Endothelial cell of umbilical vein (primary cell): ENCODE measurements at regions not wholly inside any gene's neighbourhood (a gene's known extent, or its start where the extent isn't known, plus 50 kb on each side); places are given as distances from the start of the nearest gene placed in this dataset.
"Not testable (repeated sequence)": the region's sequence is repeated elsewhere in the genome, so short reads cannot be mapped to it uniquely, and the experiment has no call there.

Experiments
- BruUV-seq: library from RNA; stranded (reverse); fragments of 400-500 nt; replicated peaks from 2 replicates; lab custom pipeline; 2021; lab: Mats Ljungman, UMichigan
- CTCF ChIA-PET: fragments of 300-600, 350-600 bp; sonication (Branson Sonifier 250); formaldehyde crosslinking; loops from one replicate; lab custom pipeline; 2021; ENCODE audit warnings: antibody characterized with exemption, inconsistent platforms; lab: Charles Lee
- POLR2A ChIA-PET: fragments of 300-600, 350-600 bp; sonication (Branson Sonifier 250); formaldehyde crosslinking; loops from one replicate; lab custom pipeline; 2021; ENCODE audit warnings: antibody characterized with exemption, inconsistent platforms; lab: Charles Lee
- DNase-seq: peaks from one replicate; pipeline ENCODE4 v3.0.0-alpha.2; 2011; ENCODE audit warnings: low read depth, low spot score
- FAIRE-seq: peaks from 2 replicates; lab custom pipeline; 2011; peaks lifted over from hg19 to GRCh38; lab: Jason Lieb, UNC
- H2AFZ ChIP-seq: 2 replicates; pipeline ENCODE4 v1.6.0; 2012; ENCODE audit warnings: low read depth, low read length, control low read depth, inconsistent platforms
- H3K27ac ChIP-seq: 2 replicates; pipeline ENCODE4 v1.5.1; 2011; ENCODE audit warnings: low read depth, mild to moderate bottlenecking, control low read depth, low read length, moderate library complexity; ENCODE audit not compliant: insufficient read depth
- H3K27me3 ChIP-seq, 2 experiments: 2 replicates each; pipeline versions ENCODE4 v1.6.0 to v1.6.1; 2011; ENCODE audit warnings: low read length in 2 of 2, mixed read lengths in 1 of 2; ENCODE audit not compliant: control insufficient read depth in 2 of 2, insufficient read depth in 2 of 2
- H3K36me3 ChIP-seq, 2 experiments: 2 replicates in 1 of 2; 3 replicates in 1 of 2; pipeline ENCODE4 v1.5.1; 2011; ENCODE audit warnings: low read length in 2 of 2, mild to moderate bottlenecking in 1 of 2, moderate library complexity in 1 of 2; ENCODE audit not compliant: control insufficient read depth in 2 of 2, insufficient read depth in 2 of 2; ENCODE audit errors: extremely low read depth in 1 of 2
- H3K4me1 ChIP-seq: 3 replicates; pipeline ENCODE4 v1.5.1; 2011; ENCODE audit warnings: mild to moderate bottlenecking, low read length; ENCODE audit not compliant: control insufficient read depth, insufficient read depth; ENCODE audit errors: extremely low read depth
- H3K4me2 ChIP-seq: 2 replicates; pipeline ENCODE4 v1.6.1; 2011; ENCODE audit warnings: low read length, control low read depth, mixed read lengths; ENCODE audit not compliant: insufficient read depth
- H3K4me3 ChIP-seq, 3 experiments: fragments of 200-600 bp in 1 of 3; sonication (generic), shearing (Covaris generic) in 1 of 3; replicated peaks in 1 of 3; 2 replicates each; pipeline ENCODE4 v1.5.1; 2011 to 2016; ENCODE audit warnings: control low read depth in 3 of 3, low read length in 3 of 3, mild to moderate bottlenecking in 2 of 3, inconsistent platforms in 1 of 3, low read depth in 1 of 3, moderate library complexity in 1 of 3; ENCODE audit not compliant: insufficient read depth in 1 of 3
- H3K79me2 ChIP-seq: 2 replicates; pipeline ENCODE4 v1.6.0; 2012; ENCODE audit warnings: low read length, inconsistent platforms; ENCODE audit not compliant: control insufficient read depth, insufficient read depth
- H3K9ac ChIP-seq: replicated peaks from 2 replicates; pipeline ENCODE3; 2011; ENCODE audit warnings: low read length, control low read depth; ENCODE audit not compliant: insufficient read depth; ENCODE audit errors: extremely low read depth
- H3K9me1 ChIP-seq: replicated peaks from 3 replicates; pipeline ENCODE4 v1.6.0; 2011; ENCODE audit warnings: mild to moderate bottlenecking, low read length; ENCODE audit not compliant: control insufficient read depth, insufficient read depth; ENCODE audit errors: extremely low read depth
- H3K9me3 ChIP-seq: replicated peaks from 2 replicates; pipeline ENCODE4 v1.5.1; 2012; ENCODE audit warnings: low read length, inconsistent platforms; ENCODE audit not compliant: control insufficient read depth, insufficient read depth
- H4K20me1 ChIP-seq: replicated peaks from 2 replicates; pipeline ENCODE3; 2011; ENCODE audit warnings: mild to moderate bottlenecking, low read length; ENCODE audit not compliant: control insufficient read depth, insufficient read depth; ENCODE audit errors: extremely low read depth
- EZH2 ChIP-seq: IDR thresholded peaks from 2 replicates; pipeline ENCODE4 v1.6.1; 2012; ENCODE audit warnings: borderline replicate concordance, low read depth, mild to moderate bottlenecking, moderate library complexity, low read length, inconsistent platforms; ENCODE audit not compliant: severe bottlenecking
- FOS ChIP-seq: IDR thresholded peaks from 2 replicates; pipeline ENCODE4 v1.6.1; 2011; ENCODE audit warnings: mild to moderate bottlenecking, low read length, moderate library complexity, borderline replicate concordance; ENCODE audit not compliant: insufficient read depth
- GATA2 ChIP-seq: IDR thresholded peaks from 2 replicates; pipeline ENCODE4 v1.7.0; 2011; ENCODE audit warnings: low read depth, mild to moderate bottlenecking, moderate library complexity, mixed read lengths, low read length; ENCODE audit not compliant: insufficient read length, insufficient read depth
- JUN ChIP-seq: IDR thresholded peaks from 2 replicates; pipeline ENCODE4 v1.6.1; 2011; ENCODE audit warnings: borderline replicate concordance, low read depth; ENCODE audit not compliant: insufficient read length, insufficient read depth
- MYC ChIP-seq: IDR thresholded peaks from one replicate; pipeline ENCODE4 v1.6.1; 2011; ENCODE audit warnings: mild to moderate bottlenecking, low read depth, low read length
- POLR2A ChIP-seq: IDR thresholded peaks from 2 replicates; pipeline ENCODE4 v1.6.1; 2012; ENCODE audit warnings: low read depth, mild to moderate bottlenecking, control low read depth, low read length
- POLR2AphosphoS5 ChIP-seq: IDR thresholded peaks from 2 replicates; pipeline ENCODE4 v1.6.1; 2012; ENCODE audit warnings: low read depth, mild to moderate bottlenecking, control low read depth, low read length, moderate library complexity; ENCODE audit not compliant: insufficient read depth
- dilution Hi-C: fragments of 300-500 bp; cut with MboI; formaldehyde crosslinking; loops from one replicate; pipeline ENCODE4 v1.15.0; 2019; ENCODE audit warnings: low sequenced_read_pairs; ENCODE audit not compliant: extremely low pct_ligation_motif_present
- intact Hi-C: fragments of 100-400 bp; cut with micrococcal nuclease; formaldehyde crosslinking; loops from one replicate; pipeline ENCODE4 v1.10.0; 2022
- TF ChIP-seq, protein P1 (sequence below): IDR thresholded peaks from 2 replicates; pipeline ENCODE4 v1.6.1; 2011; ENCODE audit not compliant: insufficient read depth, insufficient read length
- TF ChIP-seq, protein P2 (sequence below), 2 donors: IDR thresholded peaks; 1 replicate in 1 of 2; 2 replicates in 1 of 2; pipeline ENCODE4 v1.5.1; 2011; ENCODE audit warnings: low read length in 2 of 2, mild to moderate bottlenecking in 2 of 2, moderate library complexity in 2 of 2, control low read depth in 1 of 2, inconsistent platforms in 1 of 2, low read depth in 1 of 2; ENCODE audit not compliant: insufficient read depth in 1 of 2; ENCODE audit errors: extremely low read depth in 1 of 2

DNA sequence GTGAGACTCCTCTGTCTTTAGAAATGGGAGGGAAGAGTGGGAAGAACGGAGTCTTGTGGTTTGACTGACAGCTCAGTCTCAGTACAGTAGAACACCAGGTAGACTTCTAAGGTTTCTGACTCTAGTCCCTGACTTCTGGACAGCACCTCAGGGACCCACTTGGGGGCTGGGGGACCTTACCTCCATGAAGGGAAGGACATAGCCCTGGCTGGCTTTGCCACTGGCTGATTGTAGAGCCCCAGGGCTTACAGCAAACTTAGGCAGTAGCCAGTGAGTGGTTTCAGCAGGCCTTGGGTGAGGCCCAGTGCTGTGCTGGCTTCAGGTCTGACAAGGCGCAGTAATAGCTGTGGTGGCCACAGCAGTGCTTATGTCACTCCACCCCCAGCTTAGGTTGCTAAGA, 290.0 kb upstream of the PRR16 start:
- no peak for FAIRE-seq
- dilution Hi-C loops: no loop called here

DNA sequence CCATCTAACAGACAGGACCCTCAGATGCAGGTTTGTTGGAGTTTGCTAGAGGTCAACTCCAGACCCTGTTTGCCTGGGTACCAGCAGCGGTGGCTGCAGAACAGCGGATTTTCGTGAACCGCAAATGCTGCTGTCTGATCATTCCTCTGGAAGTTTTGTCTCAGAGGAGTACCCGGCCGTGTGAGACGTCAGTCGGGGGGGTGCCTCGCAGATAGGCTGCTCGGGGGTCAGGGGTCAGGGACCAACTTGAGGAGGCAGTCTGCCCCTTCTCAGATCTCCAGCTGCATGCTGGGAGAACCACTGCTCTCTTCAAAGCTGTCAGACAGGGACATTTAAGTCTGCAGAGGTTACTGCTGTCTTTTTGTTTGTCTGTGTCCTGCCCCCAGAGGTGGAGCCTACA, 282.9 kb upstream of the PRR16 start:
- H3K36me3 ChIP-seq, CTCF ChIA-PET, POLR2A ChIA-PET, DNase-seq, H3K27me3 ChIP-seq, H4K20me1 ChIP-seq, H3K27ac ChIP-seq, dilution Hi-C loops, H2AFZ ChIP-seq, H3K4me1 ChIP-seq, FAIRE-seq, BruUV-seq, H3K9ac ChIP-seq, H3K79me2 ChIP-seq, H3K9me1 ChIP-seq, H3K4me3 ChIP-seq, H3K9me3 ChIP-seq, H3K4me2 ChIP-seq: not testable (repeated sequence)
- intact Hi-C loops: loop anchor here (10.0 kb wide), 1 partner anchor 554 kb away; no protein-coding TSS in a partner anchor

More for the DNA sequence above, 290.0 kb upstream of the PRR16 start:
- Histone ChIP-seq H3K79me2 (no peaks in the 10 kb centered on the region), H3K9me3 (no peaks in the 10 kb centered on the region), H3K4me1 (no peaks in the 10 kb centered on the region), H3K27me3 (no peaks in the 10 kb centered on the region), H4K20me1 (no peaks in the 10 kb centered on the region), H3K4me3 (no peak overlapping the region), H3K9ac (no peak overlapping the region), H3K36me3 (no peaks in the 10 kb centered on the region), H3K9me1 (no peaks in the 10 kb centered on the region), H2AFZ (no peak overlapping the region), H3K27ac (no peak overlapping the region), H3K4me2 (no peak overlapping the region)
- no peak for DNase-seq
- BruUV-seq: no TSS peak
- TF ChIP-seq POLR2AphosphoS5 (no peak), POLR2A (no peak), MYC (no peak), FOS (no peak), EZH2 (no peak), JUN (no peak), GATA2 (no peak)
- TF ChIP-seq, protein P1, sequence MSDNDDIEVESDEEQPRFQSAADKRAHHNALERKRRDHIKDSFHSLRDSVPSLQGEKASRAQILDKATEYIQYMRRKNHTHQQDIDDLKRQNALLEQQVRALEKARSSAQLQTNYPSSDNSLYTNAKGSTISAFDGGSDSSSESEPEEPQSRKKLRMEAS: no peak
- TF ChIP-seq, protein P2, sequence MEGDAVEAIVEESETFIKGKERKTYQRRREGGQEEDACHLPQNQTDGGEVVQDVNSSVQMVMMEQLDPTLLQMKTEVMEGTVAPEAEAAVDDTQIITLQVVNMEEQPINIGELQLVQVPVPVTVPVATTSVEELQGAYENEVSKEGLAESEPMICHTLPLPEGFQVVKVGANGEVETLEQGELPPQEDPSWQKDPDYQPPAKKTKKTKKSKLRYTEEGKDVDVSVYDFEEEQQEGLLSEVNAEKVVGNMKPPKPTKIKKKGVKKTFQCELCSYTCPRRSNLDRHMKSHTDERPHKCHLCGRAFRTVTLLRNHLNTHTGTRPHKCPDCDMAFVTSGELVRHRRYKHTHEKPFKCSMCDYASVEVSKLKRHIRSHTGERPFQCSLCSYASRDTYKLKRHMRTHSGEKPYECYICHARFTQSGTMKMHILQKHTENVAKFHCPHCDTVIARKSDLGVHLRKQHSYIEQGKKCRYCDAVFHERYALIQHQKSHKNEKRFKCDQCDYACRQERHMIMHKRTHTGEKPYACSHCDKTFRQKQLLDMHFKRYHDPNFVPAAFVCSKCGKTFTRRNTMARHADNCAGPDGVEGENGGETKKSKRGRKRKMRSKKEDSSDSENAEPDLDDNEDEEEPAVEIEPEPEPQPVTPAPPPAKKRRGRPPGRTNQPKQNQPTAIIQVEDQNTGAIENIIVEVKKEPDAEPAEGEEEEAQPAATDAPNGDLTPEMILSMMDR (IDR thresholded peaks at IDR 0.05; ENCODE audit: extremely low read depth in 1 of 2, insufficient read depth in 1 of 2, low read depth in 1 of 2, low read length in 2 of 2): no peak
- POLR2A ChIA-PET: no interaction called here
- intact Hi-C loops: no loop called here
- CTCF ChIA-PET: no interaction called here

DNA sequence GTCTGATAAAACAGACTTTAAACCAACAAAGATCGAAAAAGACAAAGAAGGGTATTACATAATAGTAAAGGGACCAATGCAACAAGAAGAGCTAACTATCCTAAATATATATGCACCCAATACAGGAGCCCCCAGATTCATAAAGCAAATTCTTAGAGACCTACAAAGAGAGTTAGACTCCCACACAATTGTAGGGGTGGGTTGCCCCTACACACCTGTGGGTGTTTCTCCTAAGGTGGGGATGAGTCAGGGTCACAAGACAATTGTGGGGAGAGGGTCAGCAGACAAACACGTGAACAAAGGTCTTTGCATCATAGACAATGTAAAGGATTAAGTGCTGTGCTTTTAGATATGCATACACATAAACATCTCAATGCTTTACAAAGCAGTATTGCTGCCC, 269.4 kb upstream of the PRR16 start:
- not testable (repeated sequence) for H3K4me1 ChIP-seq, FAIRE-seq

More for the DNA sequence above, 269.4 kb upstream of the PRR16 start:
- DNase-seq, H3K27ac ChIP-seq, H3K4me2 ChIP-seq, H3K9me3 ChIP-seq, BruUV-seq, H4K20me1 ChIP-seq, H2AFZ ChIP-seq, H3K9ac ChIP-seq, H3K4me3 ChIP-seq, H3K79me2 ChIP-seq, H3K27me3 ChIP-seq, intact Hi-C loops, POLR2A ChIA-PET, dilution Hi-C loops, H3K9me1 ChIP-seq, H3K36me3 ChIP-seq, CTCF ChIA-PET: not testable (repeated sequence)
